ENCODE measurements at regions not wholly inside any gene's neighbourhood (a gene's known extent, or its start where the extent isn't known, plus 50 kb on each side); places are given as distances from the start of the nearest gene placed in this dataset.
"Not testable (repeated sequence)": the region's sequence is repeated elsewhere in the genome, so short reads cannot be mapped to it uniquely, and the experiment has no call there.

- TF ChIP-seq EZH2 (IDR thresholded peaks at IDR 0.05; ENCODE audit: insufficient read depth, poor library complexity, severe bottlenecking); EZH2phosphoT487 (IDR thresholded peaks at IDR 0.05; ENCODE audit: insufficient read depth, low read depth): not testable (repeated sequence)
Observed at GRCh38 chr5:88014984-88015383, 253.7 kb downstream of the TMEM161B start.

Data from GM23248 (cell line).